Activated CD4-positive, CD25-positive, alpha-beta regulatory T cell (primary cell): ENCODE measurements at regions not wholly inside any gene's neighbourhood (a gene's known extent, or its start where the extent isn't known, plus 50 kb on each side); places are given as distances from the start of the nearest gene placed in this dataset.

Experiments
- DNase-seq, 4 experiments: peaks; one replicate each; lab custom pipeline; 2025; lab: John Stamatoyannopoulos, UW

GRCh38 chr21:16366207-16366606, 636.4 kb downstream of the USP25 start:
- no peak for DNase-seq

GRCh38 chr21:16367079-16367478, 637.3 kb downstream of the USP25 start:
- no peak for DNase-seq

GRCh38 chr21:16370186-16370585, 640.4 kb downstream of the USP25 start:
- no peak for DNase-seq

- no peak for DNase-seq
Observed at GRCh38 chr21:16372586-16372985, 642.8 kb downstream of the USP25 start.

- no peak for DNase-seq
Observed at GRCh38 chr21:16376673-16377072, 646.9 kb downstream of the USP25 start.

- no peak for DNase-seq
Observed at GRCh38 chr21:16377120-16377658, 647.4 kb downstream of the USP25 start.

- DNase-seq = no peak
Observed at GRCh38 chr21:16377857-16378256, 648.1 kb downstream of the USP25 start.

GRCh38 chr21:16378525-16378924, 648.7 kb downstream of the USP25 start:
- DNase-seq = no peak

- DNase-seq = no peak
Observed at GRCh38 chr21:16388291-16388690, 658.5 kb downstream of the USP25 start.

GRCh38 chr21:16388911-16389560, 659.3 kb downstream of the USP25 start:
- no peak for DNase-seq

GRCh38 chr21:16389643-16390042, 659.9 kb downstream of the USP25 start:
- no peak for DNase-seq

- no peak for DNase-seq
Observed at GRCh38 chr21:16395285-16395684, 665.5 kb downstream of the USP25 start.

GRCh38 chr21:16402752-16403151, 673.0 kb downstream of the USP25 start:
- DNase-seq = no peak

GRCh38 chr21:16404776-16405175, 675.0 kb downstream of the USP25 start:
- no peak for DNase-seq

- no peak for DNase-seq
Observed at GRCh38 chr21:16406355-16406754, 676.6 kb downstream of the USP25 start.

- DNase-seq = no peak
Observed at GRCh38 chr21:16407403-16408240, 677.8 kb downstream of the USP25 start.

GRCh38 chr21:16408280-16408679, 678.5 kb downstream of the USP25 start:
- DNase-seq = no peak

GRCh38 chr21:16409352-16409751, 679.6 kb downstream of the USP25 start:
- no peak for DNase-seq

GRCh38 chr21:16418226-16418625, 688.4 kb downstream of the USP25 start:
- DNase-seq = no peak

- no peak for DNase-seq
Observed at GRCh38 chr21:16418642-16419041, 688.9 kb downstream of the USP25 start.

GRCh38 chr21:16419188-16419921, 689.6 kb downstream of the USP25 start:
- no peak for DNase-seq

- DNase-seq = no peak
Observed at GRCh38 chr21:16420031-16420724, 690.4 kb downstream of the USP25 start.
